ENCODE measurements at regions not wholly inside any gene's neighbourhood (a gene's known extent, or its start where the extent isn't known, plus 50 kb on each side); places are given as distances from the start of the nearest gene placed in this dataset.

GRCh38 chr4:124481123-124481522, 231.4 kb downstream of the ANKRD50 start:
- no peak overlapping the region for H3K27ac ChIP-seq
- H3K4me1 ChIP-seq (replicated peaks) = no peaks in the 10 kb centered on the region
- no peaks in the 10 kb centered on the region for H3K36me3 ChIP-seq
- no peaks in the 10 kb centered on the region for H3K27me3 ChIP-seq (replicated peaks)
- no peaks in the 10 kb centered on the region for H3K9me3 ChIP-seq (replicated peaks)
- H3K4me3 ChIP-seq = no peak overlapping the region
- no peak for DNase-seq (ENCODE audit: low read depth in 1 of 2, low spot score in 2 of 2)

GRCh38 chr4:124483048-124483906, 229.3 kb downstream of the ANKRD50 start:
- no peak overlapping the region for H3K27ac ChIP-seq
- DNase-seq (ENCODE audit: low read depth in 1 of 2, low spot score in 2 of 2) = no peak
- no peaks in the 10 kb centered on the region for H3K9me3 ChIP-seq (replicated peaks)
- no peaks in the 10 kb centered on the region for H3K4me1 ChIP-seq (replicated peaks)
- H3K36me3 ChIP-seq = no peaks in the 10 kb centered on the region
- H3K4me3 ChIP-seq = no peak overlapping the region
- no peaks in the 10 kb centered on the region for H3K27me3 ChIP-seq (replicated peaks)

- Histone ChIP-seq H3K4me3 (no peak overlapping the region), H3K27ac (no peak overlapping the region), H3K36me3 (no peaks in the 10 kb centered on the region), H3K27me3 (replicated peaks) (no peaks in the 10 kb centered on the region), H3K4me1 (replicated peaks) (no peaks in the 10 kb centered on the region), H3K9me3 (replicated peaks) (no peaks in the 10 kb centered on the region)
- DNase-seq (ENCODE audit: low read depth in 1 of 2, low spot score in 2 of 2) = no peak
These were observed 228.5 kb downstream of the ANKRD50 start for GRCh38 chr4:124484008-124484407.

GRCh38 chr4:124484940-124485339, 227.6 kb downstream of the ANKRD50 start:
- Histone ChIP-seq H3K4me3 (no peak overlapping the region), H3K27ac (no peak overlapping the region), H3K9me3 (replicated peaks) (no peaks in the 10 kb centered on the region), H3K4me1 (replicated peaks) (no peaks in the 10 kb centered on the region), H3K27me3 (replicated peaks) (no peaks in the 10 kb centered on the region), H3K36me3 (no peaks in the 10 kb centered on the region)
- DNase-seq (ENCODE audit: low read depth in 1 of 2, low spot score in 2 of 2) = no peak

DNA sequence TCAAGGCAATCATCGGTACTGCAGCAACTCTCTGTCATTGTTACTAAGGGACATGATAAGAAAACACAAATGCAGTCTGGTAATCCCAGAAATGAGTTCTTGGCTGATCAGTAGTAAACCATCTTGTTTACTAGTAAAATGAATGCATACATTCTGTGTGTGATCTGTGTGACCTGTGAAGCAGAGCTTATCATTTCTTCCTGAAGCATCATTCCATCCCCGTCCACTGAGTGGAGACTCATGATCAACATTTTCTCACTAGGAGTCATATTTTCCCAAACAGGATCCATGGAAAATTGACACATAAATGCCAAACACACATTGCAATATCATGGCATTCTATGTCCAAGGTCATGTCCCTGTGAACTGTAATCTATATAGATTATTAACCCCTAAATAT, 226.1 kb downstream of the ANKRD50 start:
- Histone ChIP-seq H3K27me3 (replicated peaks) (no peaks in the 10 kb centered on the region), H3K9me3 (replicated peaks) (no peaks in the 10 kb centered on the region), H3K4me1 (replicated peaks) (no peaks in the 10 kb centered on the region), H3K4me3 (no peak overlapping the region), H3K27ac (no peak overlapping the region), H3K36me3 (no peaks in the 10 kb centered on the region)
- no peak for DNase-seq (ENCODE audit: low read depth in 1 of 2, low spot score in 2 of 2)

DNA sequence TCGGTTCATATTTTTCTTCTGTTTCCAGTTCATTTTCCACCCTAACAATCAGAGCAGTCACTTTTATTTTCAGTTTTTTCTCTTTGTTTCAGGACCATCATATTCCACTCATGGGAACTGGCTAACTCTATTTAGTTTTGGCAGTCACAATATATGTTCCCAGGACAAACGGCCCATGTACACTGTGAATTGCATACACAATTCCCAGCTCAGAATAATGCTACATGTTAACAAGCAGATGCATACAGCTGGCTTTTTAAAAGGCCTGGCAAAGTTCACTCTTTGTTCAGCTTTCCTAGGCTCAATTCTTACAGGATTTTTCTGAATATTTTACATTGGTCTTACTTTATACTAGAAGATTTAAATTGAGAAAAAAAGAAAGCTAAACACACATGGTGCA, 224.9 kb downstream of the ANKRD50 start:
- DNase-seq (ENCODE audit: low read depth in 1 of 2, low spot score in 2 of 2) = no peak
- H3K9me3 ChIP-seq (replicated peaks) = no peaks in the 10 kb centered on the region
- H3K4me3 ChIP-seq = no peak overlapping the region
- no peaks in the 10 kb centered on the region for H3K27me3 ChIP-seq (replicated peaks)
- H3K4me1 ChIP-seq (replicated peaks) = no peaks in the 10 kb centered on the region
- no peaks in the 10 kb centered on the region for H3K36me3 ChIP-seq
- no peak overlapping the region for H3K27ac ChIP-seq

- Histone ChIP-seq H3K27ac (no peak overlapping the region), H3K4me1 (replicated peaks) (no peaks in the 10 kb centered on the region), H3K27me3 (replicated peaks) (no peaks in the 10 kb centered on the region), H3K4me3 (no peak overlapping the region), H3K36me3 (no peaks in the 10 kb centered on the region), H3K9me3 (replicated peaks) (no peaks in the 10 kb centered on the region)
- no peak for DNase-seq (ENCODE audit: low read depth in 1 of 2, low spot score in 2 of 2)
These were observed 221.0 kb downstream of the ANKRD50 start for GRCh38 chr4:124491361-124492145.

DNA sequence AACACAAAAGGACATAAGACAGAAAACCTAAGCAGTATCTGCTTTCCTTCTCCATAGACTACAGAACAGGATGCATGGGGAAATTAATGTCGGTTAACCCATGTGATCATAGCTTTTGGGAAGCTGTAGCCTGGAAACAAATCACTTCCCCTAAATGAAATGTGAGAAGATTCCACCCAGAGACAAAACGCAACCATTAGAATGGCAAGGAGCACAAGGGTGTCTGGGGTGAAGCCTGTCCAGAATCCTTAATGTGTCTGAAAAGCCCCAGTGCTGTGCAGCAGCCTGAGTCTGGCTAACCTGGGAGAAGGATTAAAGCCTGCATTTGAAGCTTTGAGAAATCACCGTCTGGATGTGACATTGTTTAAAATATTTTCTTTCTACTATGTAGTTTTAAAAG, 213.3 kb downstream of the ANKRD50 start:
- DNase-seq (ENCODE audit: low read depth in 1 of 2, low spot score in 2 of 2) = no peak
- Histone ChIP-seq H3K9me3 (replicated peaks) (no peaks in the 10 kb centered on the region), H3K27ac (no peak overlapping the region), H3K36me3 (no peaks in the 10 kb centered on the region), H3K4me3 (no peak overlapping the region), H3K4me1 (replicated peaks) (no peaks in the 10 kb centered on the region), H3K27me3 (replicated peaks) (no peaks in the 10 kb centered on the region)

GRCh38 chr4:124501576-124501975, 211.0 kb downstream of the ANKRD50 start:
- H3K4me3 ChIP-seq = no peak overlapping the region
- H3K27ac ChIP-seq = no peak overlapping the region
- no peak for DNase-seq (ENCODE audit: low read depth in 1 of 2, low spot score in 2 of 2)
- H3K9me3 ChIP-seq (replicated peaks) = no peaks in the 10 kb centered on the region
- H3K36me3 ChIP-seq = no peaks in the 10 kb centered on the region
- no peaks in the 10 kb centered on the region for H3K27me3 ChIP-seq (replicated peaks)
- no peaks in the 10 kb centered on the region for H3K4me1 ChIP-seq (replicated peaks)

GRCh38 chr4:124504431-124504830, 208.1 kb downstream of the ANKRD50 start:
- Histone ChIP-seq H3K27me3 (replicated peaks) (no peaks in the 10 kb centered on the region), H3K9me3 (replicated peaks) (no peaks in the 10 kb centered on the region), H3K27ac (no peak overlapping the region), H3K4me3 (no peak overlapping the region), H3K36me3 (no peaks in the 10 kb centered on the region), H3K4me1 (replicated peaks) (no peaks in the 10 kb centered on the region)
- DNase-seq (ENCODE audit: low read depth in 1 of 2, low spot score in 2 of 2) = no peak

- no peaks in the 10 kb centered on the region for H3K36me3 ChIP-seq
- no peak for DNase-seq (ENCODE audit: low read depth in 1 of 2, low spot score in 2 of 2)
- no peaks in the 10 kb centered on the region for H3K4me1 ChIP-seq (replicated peaks)
- H3K27me3 ChIP-seq (replicated peaks) = no peaks in the 10 kb centered on the region
- H3K27ac ChIP-seq = no peak overlapping the region
- H3K4me3 ChIP-seq = no peak overlapping the region
- no peaks in the 10 kb centered on the region for H3K9me3 ChIP-seq (replicated peaks)
These were observed 207.3 kb downstream of the ANKRD50 start for GRCh38 chr4:124505211-124505610.

DNA sequence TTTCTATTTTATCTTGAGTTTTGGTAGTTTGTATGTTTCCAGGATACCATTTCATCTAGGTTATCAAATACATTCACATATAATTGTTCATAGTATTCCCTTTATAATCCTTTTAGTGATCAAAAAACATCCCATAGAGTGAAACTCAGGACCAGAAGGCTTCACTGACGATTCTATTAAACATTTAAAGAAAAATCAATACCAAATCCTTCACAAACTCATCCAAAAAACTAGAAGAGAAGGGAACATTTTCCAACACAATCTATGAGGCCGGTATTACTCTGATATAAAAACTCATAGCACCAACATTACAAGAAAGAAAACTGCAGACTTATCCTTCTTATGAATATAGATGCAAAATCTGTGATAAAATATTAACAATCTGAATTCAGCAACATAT, 203.4 kb downstream of the ANKRD50 start:
- H3K27me3 ChIP-seq (replicated peaks) = no peaks in the 10 kb centered on the region
- DNase-seq (ENCODE audit: low read depth in 1 of 2, low spot score in 2 of 2) = no peak
- no peaks in the 10 kb centered on the region for H3K9me3 ChIP-seq (replicated peaks)
- no peaks in the 10 kb centered on the region for H3K36me3 ChIP-seq
- no peaks in the 10 kb centered on the region for H3K4me1 ChIP-seq (replicated peaks)
- no peak overlapping the region for H3K27ac ChIP-seq
- H3K4me3 ChIP-seq = no peak overlapping the region

GRCh38 chr4:124514588-124514987, 197.9 kb downstream of the ANKRD50 start:
- H3K4me3 ChIP-seq = no peak overlapping the region
- H3K4me1 ChIP-seq (replicated peaks) = no peaks in the 10 kb centered on the region

GRCh38 chr4:124515591-124515990, 196.9 kb downstream of the ANKRD50 start:
- H3K27me3 ChIP-seq (replicated peaks) = no peaks in the 10 kb centered on the region
- H3K4me1 ChIP-seq (replicated peaks) = no peaks in the 10 kb centered on the region
- H3K9me3 ChIP-seq (replicated peaks) = no peaks in the 10 kb centered on the region
- no peak for DNase-seq (ENCODE audit: low read depth in 1 of 2, low spot score in 2 of 2)
- H3K36me3 ChIP-seq = no peaks in the 10 kb centered on the region
- no peak overlapping the region for H3K4me3 ChIP-seq
- no peak overlapping the region for H3K27ac ChIP-seq

More at GRCh38 chr4:124514588-124514987, 197.9 kb downstream of the ANKRD50 start:
- no peaks in the 10 kb centered on the region for H3K9me3 ChIP-seq (replicated peaks)
- H3K36me3 ChIP-seq = no peaks in the 10 kb centered on the region
- H3K27me3 ChIP-seq (replicated peaks) = no peaks in the 10 kb centered on the region
- H3K27ac ChIP-seq = no peak overlapping the region
- DNase-seq (ENCODE audit: low read depth in 1 of 2, low spot score in 2 of 2) = no peak

Measured in SJSA1 (cell line).